HG02981 (cell line): ENCODE measurements at regions not wholly inside any gene's neighbourhood (a gene's known extent, or its start where the extent isn't known, plus 50 kb on each side); places are given as distances from the start of the nearest gene placed in this dataset.
"Not testable (repeated sequence)": the region's sequence is repeated elsewhere in the genome, so short reads cannot be mapped to it uniquely, and the experiment has no call there.

ENCODE experiments used
- ATAC-seq: cut with Tn5 transposase; IDR thresholded peaks from one replicate; pipeline ENCODE4 v1.9.1; 2021; ENCODE audit warnings: mild to moderate bottlenecking, moderate library complexity; ENCODE audit not compliant: unreplicated experiment

GRCh38 chr4:158397781-158398180 is 123.9 kb upstream of the RXFP1 start:
- ATAC-seq, result no peak

- not testable (repeated sequence) for ATAC-seq
These were observed 113.7 kb upstream of the RXFP1 start for GRCh38 chr4:158407961-158408360.

GRCh38 chr4:158410272-158410671 is 111.4 kb upstream of the RXFP1 start:
- no peak for ATAC-seq

GRCh38 chr4:158411269-158411668 is 110.4 kb upstream of the RXFP1 start:
- ATAC-seq, result no peak

- not testable (repeated sequence) for ATAC-seq
These were observed 103.0 kb upstream of the RXFP1 start for GRCh38 chr4:158418679-158419078.

- no peak for ATAC-seq
These were observed 100.9 kb upstream of the RXFP1 start for GRCh38 chr4:158420782-158421181.

- ATAC-seq, result no peak
These were observed 99.1 kb upstream of the RXFP1 start for GRCh38 chr4:158422546-158422945.

GRCh38 chr4:158428242-158428641 is 93.4 kb upstream of the RXFP1 start:
- ATAC-seq, result no peak

GRCh38 chr4:158442736-158443135 is 78.9 kb upstream of the RXFP1 start:
- no peak for ATAC-seq

GRCh38 chr4:158443731-158444130 is 78.0 kb upstream of the RXFP1 start:
- ATAC-seq, result no peak

GRCh38 chr4:158444621-158445020 is 77.1 kb upstream of the RXFP1 start:
- no peak for ATAC-seq

- ATAC-seq, result no peak
These were observed 75.6 kb upstream of the RXFP1 start for GRCh38 chr4:158446106-158446505.

- no peak for ATAC-seq
These were observed 70.9 kb upstream of the RXFP1 start for GRCh38 chr4:158450741-158451140.

- ATAC-seq, result not testable (repeated sequence)
These were observed 69.6 kb upstream of the RXFP1 start for GRCh38 chr4:158452116-158452515.

- ATAC-seq, result no peak
These were observed 63.3 kb upstream of the RXFP1 start for GRCh38 chr4:158458271-158458895.

GRCh38 chr4:158459085-158459820 is 62.4 kb upstream of the RXFP1 start:
- ATAC-seq, result no peak

- no peak for ATAC-seq
These were observed 60.3 kb upstream of the RXFP1 start for GRCh38 chr4:158461336-158461735.

- no peak for ATAC-seq
These were observed 59.1 kb upstream of the RXFP1 start for GRCh38 chr4:158462611-158463010.
